OCI-LY7 (cell line): ENCODE measurements at regions not wholly inside any gene's neighbourhood (a gene's known extent, or its start where the extent isn't known, plus 50 kb on each side); places are given as distances from the start of the nearest gene placed in this dataset.

Experiments used
- BruUV-seq: library from RNA; stranded (reverse); fragments of 400-500 nt; replicated peaks from 2 replicates; lab custom pipeline; 2021; lab: Mats Ljungman, UMichigan
- CTCF ChIA-PET: fragments of 300-600 bp; sonication (Branson Sonifier 250); formaldehyde crosslinking; loops from one replicate; lab custom pipeline; 2022; ENCODE audit warnings: antibody characterized with exemption; ENCODE audit not compliant: unreplicated experiment; lab: Charles Lee
- POLR2A ChIA-PET: fragments of 300-600 bp; sonication (Branson Sonifier 250); formaldehyde crosslinking; loops from one replicate; lab custom pipeline; 2022; ENCODE audit warnings: antibody characterized with exemption; lab: Charles Lee
- DNase-seq: peaks from one replicate; pipeline ENCODE4 v3.0.0-alpha.2; 2015; ENCODE audit warnings: low spot score
- H2AFZ ChIP-seq: fragments of 200-600 bp; sonication (generic), shearing (Covaris generic); 2 replicates; pipeline ENCODE4 v1.6.1; 2014; ENCODE audit warnings: mild to moderate bottlenecking, antibody characterized with exemption, low read length, moderate library complexity
- H3K27ac ChIP-seq: fragments of 200-600 bp; sonication (generic); 2 replicates; pipeline ENCODE4 v1.5.1; 2014; ENCODE audit warnings: mixed run types, low read depth, mild to moderate bottlenecking, moderate library complexity, low read length, inconsistent platforms; ENCODE audit not compliant: poor library complexity, severe bottlenecking
- H3K36me3 ChIP-seq: fragments of 200-600 bp; sonication (generic); 2 replicates; pipeline ENCODE4 v1.6.1; 2014; ENCODE audit warnings: mild to moderate bottlenecking, antibody characterized with exemption, low read length, moderate library complexity, mixed read lengths; ENCODE audit not compliant: insufficient read depth
- H3K4me1 ChIP-seq: fragments of 200-600 bp; sonication (generic); 2 replicates; pipeline ENCODE4 v1.5.1; 2014; ENCODE audit warnings: mild to moderate bottlenecking, low read length; ENCODE audit not compliant: insufficient read depth, poor library complexity, severe bottlenecking
- H3K4me2 ChIP-seq: fragments of 200-600 bp; sonication (generic); 2 replicates; pipeline ENCODE4 v1.6.1; 2014; ENCODE audit warnings: mild to moderate bottlenecking, low read length
- H3K4me3 ChIP-seq: fragments of 200-600 bp; sonication (generic); 2 replicates; pipeline ENCODE4 v1.5.1; 2014; ENCODE audit warnings: mild to moderate bottlenecking, low read depth, low read length; ENCODE audit not compliant: poor library complexity, severe bottlenecking
- H3K79me2 ChIP-seq: fragments of 200-600 bp; sonication (generic); 2 replicates; pipeline ENCODE4 v1.6.1; 2016; ENCODE audit warnings: low read depth, mild to moderate bottlenecking, low read length, moderate library complexity, mixed read lengths; ENCODE audit not compliant: insufficient read depth
- H3K9me2 ChIP-seq: fragments of 200-600 bp; sonication (generic); 2 replicates; pipeline ENCODE4 v1.6.1; 2016; ENCODE audit warnings: mild to moderate bottlenecking, low read length, mixed read lengths; ENCODE audit not compliant: insufficient read depth
- H3K9me3 ChIP-seq: fragments of 200-600 bp; sonication (generic); 2 replicates; pipeline ENCODE4 v1.6.1; 2014; ENCODE audit warnings: mild to moderate bottlenecking, mixed run types, low read length, mixed read lengths
- H4K20me1 ChIP-seq: fragments of 200-600 bp; sonication (generic); 2 replicates; pipeline ENCODE4 v1.6.1; 2014; ENCODE audit warnings: mild to moderate bottlenecking, antibody characterized with exemption, low read length, moderate library complexity, mixed read lengths; ENCODE audit not compliant: insufficient read depth
- EZH2phosphoT487 ChIP-seq: fragments of 200-600 bp; sonication (generic); IDR thresholded peaks from 2 replicates; pipeline ENCODE4 v1.6.1; 2018; ENCODE audit warnings: low read depth, borderline replicate concordance, mild to moderate bottlenecking, mixed run types, antibody characterized with exemption, low read length, moderate library complexity, mixed read lengths
- intact Hi-C: fragments of 100-400 bp; cut with micrococcal nuclease; formaldehyde crosslinking; loops from one replicate; pipeline ENCODE4 v1.10.0; 2022; ENCODE audit not compliant: unreplicated experiment
- TF ChIP-seq, protein P1 (sequence below): fragments of 200-600 bp; sonication (generic); conservative IDR thresholded peaks from 2 replicates; pipeline ENCODE4 v1.5.1; 2014; ENCODE audit warnings: mild to moderate bottlenecking, antibody characterized with exemption, low read length, moderate library complexity, mixed read lengths

- ChIA-PET POLR2A (interaction anchor here (0.6 kb wide), 1 partner anchor 923 kb away, joined by 3 read pairs; no protein-coding TSS in a partner anchor), CTCF (no interaction called here)
- no peak overlapping the region for H3K4me3 ChIP-seq
- H3K4me2 ChIP-seq, result no peak overlapping the region
- no peak for TF ChIP-seq EZH2phosphoT487
- TF ChIP-seq, protein P1, sequence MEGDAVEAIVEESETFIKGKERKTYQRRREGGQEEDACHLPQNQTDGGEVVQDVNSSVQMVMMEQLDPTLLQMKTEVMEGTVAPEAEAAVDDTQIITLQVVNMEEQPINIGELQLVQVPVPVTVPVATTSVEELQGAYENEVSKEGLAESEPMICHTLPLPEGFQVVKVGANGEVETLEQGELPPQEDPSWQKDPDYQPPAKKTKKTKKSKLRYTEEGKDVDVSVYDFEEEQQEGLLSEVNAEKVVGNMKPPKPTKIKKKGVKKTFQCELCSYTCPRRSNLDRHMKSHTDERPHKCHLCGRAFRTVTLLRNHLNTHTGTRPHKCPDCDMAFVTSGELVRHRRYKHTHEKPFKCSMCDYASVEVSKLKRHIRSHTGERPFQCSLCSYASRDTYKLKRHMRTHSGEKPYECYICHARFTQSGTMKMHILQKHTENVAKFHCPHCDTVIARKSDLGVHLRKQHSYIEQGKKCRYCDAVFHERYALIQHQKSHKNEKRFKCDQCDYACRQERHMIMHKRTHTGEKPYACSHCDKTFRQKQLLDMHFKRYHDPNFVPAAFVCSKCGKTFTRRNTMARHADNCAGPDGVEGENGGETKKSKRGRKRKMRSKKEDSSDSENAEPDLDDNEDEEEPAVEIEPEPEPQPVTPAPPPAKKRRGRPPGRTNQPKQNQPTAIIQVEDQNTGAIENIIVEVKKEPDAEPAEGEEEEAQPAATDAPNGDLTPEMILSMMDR, result no peak
- no peak overlapping the region for H3K27ac ChIP-seq
- no peak overlapping the region for H2AFZ ChIP-seq
- intact Hi-C loops, result no loop called here
- no peaks in the 10 kb centered on the region for H3K36me3 ChIP-seq
- no peaks in the 10 kb centered on the region for H3K9me2 ChIP-seq
- no peaks in the 10 kb centered on the region for H3K9me3 ChIP-seq
- no peak for DNase-seq
- BruUV-seq, result no TSS peak
- H3K79me2 ChIP-seq, result no peaks in the 10 kb centered on the region
- no peaks in the 10 kb centered on the region for H3K4me1 ChIP-seq
- H4K20me1 ChIP-seq, result no peaks in the 10 kb centered on the region
These were observed 926.6 kb downstream of the EPHA3 start for GRCh38 chr3:90034038-90034437.

- Histone ChIP-seq H3K4me3 (no peak overlapping the region), H4K20me1 (no peaks in the 10 kb centered on the region), H3K9me2 (no peaks in the 10 kb centered on the region), H3K4me1 (no peaks in the 10 kb centered on the region), H3K27ac (no peak overlapping the region), H2AFZ (no peak overlapping the region), H3K36me3 (no peaks in the 10 kb centered on the region), H3K79me2 (no peaks in the 10 kb centered on the region), H3K4me2 (no peak overlapping the region), H3K9me3 (no peaks in the 10 kb centered on the region)
- CTCF ChIA-PET, result no interaction called here
- no peak for DNase-seq
- intact Hi-C loops, result no loop called here
- TF ChIP-seq, protein P1, result no peak
- no peak for TF ChIP-seq EZH2phosphoT487
- BruUV-seq, result no TSS peak
- POLR2A ChIA-PET, result interaction anchor here (1.0 kb wide), 1 partner anchor 23 kb away, joined by 5 read pairs; no protein-coding TSS in a partner anchor
These were observed 928.2 kb downstream of the EPHA3 start for GRCh38 chr3:90035643-90036042.

- Histone ChIP-seq H3K9me3 (no peaks in the 10 kb centered on the region), H3K27ac (no peak overlapping the region), H3K9me2 (no peaks in the 10 kb centered on the region), H3K4me1 (no peaks in the 10 kb centered on the region), H2AFZ (no peak overlapping the region), H3K4me2 (no peak overlapping the region), H3K36me3 (no peaks in the 10 kb centered on the region), H4K20me1 (no peaks in the 10 kb centered on the region), H3K4me3 (no peak overlapping the region), H3K79me2 (no peaks in the 10 kb centered on the region)
- POLR2A ChIA-PET, result no interaction called here
- TF ChIP-seq, protein P1, result no peak
- TF ChIP-seq EZH2phosphoT487, result no peak
- DNase-seq, result no peak
- intact Hi-C loops, result no loop called here
- CTCF ChIA-PET, result no interaction called here
- BruUV-seq, result no TSS peak
These were observed 929.6 kb downstream of the EPHA3 start for GRCh38 chr3:90036939-90037469.
